AG09309 (cell line): ENCODE measurements at regions not wholly inside any gene's neighbourhood (a gene's known extent, or its start where the extent isn't known, plus 50 kb on each side); places are given as distances from the start of the nearest gene placed in this dataset.

Experiments
- DNase-seq: peaks from one replicate; pipeline ENCODE4 v3.0.0-alpha.2; 2010; ENCODE audit warnings: low read depth
- H3K4me3 ChIP-seq: 2 replicates; pipeline ENCODE4 v1.5.1; 2011; ENCODE audit warnings: mild to moderate bottlenecking, low read depth, low read length, moderate library complexity; ENCODE audit not compliant: control insufficient read depth
- TF ChIP-seq, protein P1 (sequence below): IDR thresholded peaks from 2 replicates; pipeline ENCODE4 v1.5.1; 2011; ENCODE audit warnings: mild to moderate bottlenecking, low read depth, low read length, inconsistent platforms; ENCODE audit not compliant: insufficient read depth, control insufficient read depth; ENCODE audit errors: missing control alignments

- no peak for DNase-seq
- TF ChIP-seq, protein P1, sequence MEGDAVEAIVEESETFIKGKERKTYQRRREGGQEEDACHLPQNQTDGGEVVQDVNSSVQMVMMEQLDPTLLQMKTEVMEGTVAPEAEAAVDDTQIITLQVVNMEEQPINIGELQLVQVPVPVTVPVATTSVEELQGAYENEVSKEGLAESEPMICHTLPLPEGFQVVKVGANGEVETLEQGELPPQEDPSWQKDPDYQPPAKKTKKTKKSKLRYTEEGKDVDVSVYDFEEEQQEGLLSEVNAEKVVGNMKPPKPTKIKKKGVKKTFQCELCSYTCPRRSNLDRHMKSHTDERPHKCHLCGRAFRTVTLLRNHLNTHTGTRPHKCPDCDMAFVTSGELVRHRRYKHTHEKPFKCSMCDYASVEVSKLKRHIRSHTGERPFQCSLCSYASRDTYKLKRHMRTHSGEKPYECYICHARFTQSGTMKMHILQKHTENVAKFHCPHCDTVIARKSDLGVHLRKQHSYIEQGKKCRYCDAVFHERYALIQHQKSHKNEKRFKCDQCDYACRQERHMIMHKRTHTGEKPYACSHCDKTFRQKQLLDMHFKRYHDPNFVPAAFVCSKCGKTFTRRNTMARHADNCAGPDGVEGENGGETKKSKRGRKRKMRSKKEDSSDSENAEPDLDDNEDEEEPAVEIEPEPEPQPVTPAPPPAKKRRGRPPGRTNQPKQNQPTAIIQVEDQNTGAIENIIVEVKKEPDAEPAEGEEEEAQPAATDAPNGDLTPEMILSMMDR, result no peak
- H3K4me3 ChIP-seq, result no peak overlapping the region
Observed at GRCh38 chr18:43405097-43405496, 127.8 kb upstream of the SYT4 start.

- TF ChIP-seq, protein P1, result no peak
- no peak for DNase-seq
- H3K4me3 ChIP-seq, result no peak overlapping the region
Observed at GRCh38 chr18:43414006-43414405, 136.7 kb upstream of the SYT4 start.

- TF ChIP-seq, protein P1, result no peak
- no peak overlapping the region for H3K4me3 ChIP-seq
- DNase-seq, result no peak
Observed at GRCh38 chr18:43420091-43420490, 142.8 kb upstream of the SYT4 start.

- DNase-seq, result no peak
- H3K4me3 ChIP-seq, result no peak overlapping the region
- TF ChIP-seq, protein P1, result no peak
Observed at GRCh38 chr18:43420950-43421349, 143.7 kb upstream of the SYT4 start.

DNA sequence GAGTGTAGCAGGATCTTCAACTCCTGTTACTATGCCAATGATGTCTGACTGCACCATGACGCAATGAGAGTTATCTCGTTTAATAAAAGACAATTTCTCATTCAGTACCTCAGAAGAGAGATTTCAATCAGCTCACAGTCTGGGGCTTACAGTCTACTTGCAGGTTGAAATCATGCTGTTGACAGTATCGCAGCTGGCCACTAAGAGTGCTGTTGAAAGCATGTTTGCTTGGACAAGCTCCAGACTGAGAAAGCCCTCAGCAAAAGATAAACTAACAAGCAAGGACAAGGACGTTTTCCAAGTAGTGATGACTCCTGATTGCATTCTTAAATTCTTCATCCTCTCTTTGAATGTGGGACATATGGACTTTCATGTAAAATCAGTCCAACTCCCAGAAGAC is 145.2 kb upstream of the SYT4 start:
- DNase-seq, result no peak
- H3K4me3 ChIP-seq, result no peak overlapping the region
- TF ChIP-seq, protein P1, result no peak

- H3K4me3 ChIP-seq, result no peak overlapping the region
- DNase-seq, result no peak
- TF ChIP-seq, protein P1, result no peak
Observed at GRCh38 chr18:43435851-43436250, 158.6 kb upstream of the SYT4 start.

DNA sequence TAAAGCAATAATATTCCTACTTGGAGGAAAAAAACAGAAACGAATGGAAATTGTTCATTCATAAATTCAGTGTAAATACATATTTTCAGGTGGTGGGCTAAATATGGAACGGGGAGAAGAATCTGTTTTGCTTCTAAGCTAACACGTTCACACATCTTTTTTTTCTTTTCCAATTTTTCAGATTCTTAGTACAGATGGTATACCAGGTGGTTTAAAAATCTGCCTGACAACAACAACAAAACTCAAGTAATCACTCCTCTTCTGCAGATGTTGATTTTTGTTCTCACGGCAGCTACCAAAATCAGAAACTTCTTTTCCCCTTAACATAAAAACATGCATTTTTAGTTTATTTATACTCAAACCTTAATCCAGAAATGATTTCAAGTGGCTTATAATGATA is 164.8 kb upstream of the SYT4 start:
- no peak for DNase-seq
- TF ChIP-seq, protein P1, result no peak
- no peak overlapping the region for H3K4me3 ChIP-seq
